Liver (tissue), 3 donors: ENCODE measurements at regions not wholly inside any gene's neighbourhood (a gene's known extent, or its start where the extent isn't known, plus 50 kb on each side); places are given as distances from the start of the nearest gene placed in this dataset.

Source experiments
- CTCF ChIP-seq: fragments of 150-350 bp; IDR thresholded peaks from 2 replicates; pipeline ENCODE4 v1.5.1; 2017; ENCODE audit warnings: improper control_type of control experiment, low read depth, low read length; ENCODE audit not compliant: missing input control
- FOXA1 ChIP-seq: IDR thresholded peaks from 2 replicates; pipeline ENCODE4 v1.6.1; 2016; ENCODE audit warnings: antibody characterized with exemption
- GABPA ChIP-seq, 2 donors: IDR thresholded peaks in 1 of 2; conservative IDR thresholded peaks in 1 of 2; 2 replicates each; pipeline ENCODE4 v1.6.1; 2016; ENCODE audit warnings: antibody characterized with exemption in 2 of 2, mild to moderate bottlenecking in 1 of 2, moderate library complexity in 1 of 2
- JUND ChIP-seq, 2 donors: IDR thresholded peaks; 2 replicates each; pipeline ENCODE4 v1.6.1; 2016; ENCODE audit warnings: antibody characterized with exemption in 2 of 2
- MAX ChIP-seq: IDR thresholded peaks from 2 replicates; pipeline ENCODE4 v1.6.1; 2016; ENCODE audit warnings: antibody characterized with exemption
- NR2F2 ChIP-seq: IDR thresholded peaks from 2 replicates; pipeline ENCODE4 v1.6.1; 2016; ENCODE audit warnings: antibody characterized with exemption
- REST ChIP-seq: IDR thresholded peaks from 2 replicates; pipeline ENCODE4 v1.6.1; 2016; ENCODE audit warnings: antibody characterized with exemption, mild to moderate bottlenecking
- RXRA ChIP-seq, 2 donors: IDR thresholded peaks; 2 replicates each; pipeline ENCODE4 v1.6.1; 2017 to 2018; ENCODE audit warnings: antibody characterized with exemption in 2 of 2, mild to moderate bottlenecking in 1 of 2
- TAF1 ChIP-seq: conservative IDR thresholded peaks from 2 replicates; pipeline ENCODE4 v1.6.1; 2016; ENCODE audit warnings: antibody characterized with exemption, mild to moderate bottlenecking
- donor health status: healthy.
- donor health status: healthy.

DNA sequence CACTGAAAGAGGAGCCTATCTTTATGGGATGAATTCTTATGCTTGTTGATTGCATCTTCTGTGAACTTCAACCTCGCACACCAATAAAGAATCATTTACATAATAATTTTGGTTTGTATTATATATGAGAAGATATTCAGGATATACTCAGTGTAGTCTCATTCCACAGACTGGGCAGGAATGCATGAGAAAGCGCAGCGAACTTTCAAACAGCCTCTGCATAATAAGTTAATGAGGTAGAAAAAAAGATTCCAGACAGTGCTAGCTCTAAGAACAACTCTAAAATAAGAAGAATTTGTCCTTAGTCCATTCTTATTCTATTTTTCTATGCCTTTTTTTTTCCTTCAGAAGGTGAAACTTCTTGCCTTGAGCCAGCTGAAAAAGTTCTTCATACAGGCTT lies 224.3 kb upstream of the CTSO start:
- TF ChIP-seq CTCF (no peak), TAF1 (no peak), MAX (no peak), NR2F2 (no peak), REST (no peak), RXRA (IDR thresholded peaks at IDR 0.05) (no peak), GABPA (IDR thresholded peaks at IDR 0.05 in 1 of 2, conservative IDR thresholded peaks at IDR 0.05 in 1 of 2) (no peak), JUND (IDR thresholded peaks at IDR 0.05) (no peak), FOXA1 (no peak)
